TTC549 (cell line): ENCODE measurements at regions not wholly inside any gene's neighbourhood (a gene's known extent, or its start where the extent isn't known, plus 50 kb on each side); places are given as distances from the start of the nearest gene placed in this dataset.
"Not testable (repeated sequence)": the region's sequence is repeated elsewhere in the genome, so short reads cannot be mapped to it uniquely, and the experiment has no call there.

Experiments used
- FAIRE-seq: peaks from 2 replicates; lab custom pipeline; 2012; peaks lifted over from hg19 to GRCh38; lab: Jason Lieb, UNC

DNA sequence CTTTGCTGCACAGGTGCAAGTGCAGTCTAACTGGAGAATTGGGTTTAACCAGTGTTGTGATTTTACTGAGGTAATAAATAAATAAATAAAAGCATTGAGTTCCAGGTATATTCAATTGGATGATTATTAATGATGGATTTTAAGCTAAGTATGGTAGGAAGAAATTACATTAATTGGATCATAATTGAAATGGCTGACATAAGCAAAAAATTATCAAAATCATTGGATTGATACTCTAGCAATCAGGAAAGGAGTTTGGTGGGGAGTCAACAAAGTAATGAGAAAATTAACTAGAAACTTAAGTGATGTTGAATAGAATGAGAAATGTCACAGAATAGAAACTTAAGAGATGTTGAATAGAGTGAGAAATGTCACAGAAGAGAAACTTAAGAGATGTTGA, 981.9 kb downstream of the SI start:
- FAIRE-seq, result no peak

- FAIRE-seq, result no peak
Observed at GRCh38 chr3:164095949-164096348, 982.3 kb downstream of the SI start.

DNA sequence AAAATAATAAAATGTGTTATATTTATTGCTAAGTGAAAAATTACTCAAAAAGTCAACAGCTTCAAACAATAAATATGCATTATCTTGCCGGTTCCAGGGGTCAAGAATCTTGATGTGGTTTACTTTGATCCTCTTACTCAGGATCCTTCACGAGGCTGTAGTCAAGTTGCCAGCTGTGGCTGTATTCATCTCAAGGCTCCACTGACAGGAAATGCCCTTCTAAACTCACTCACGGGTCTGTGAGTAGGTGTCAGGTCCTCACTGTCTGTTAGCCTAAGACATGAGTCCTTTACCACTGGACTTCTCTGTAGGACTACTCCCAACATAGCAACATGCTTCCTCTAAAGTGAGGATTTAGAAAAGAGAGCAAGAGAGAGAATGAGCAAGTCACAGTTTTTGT, 983.0 kb downstream of the SI start:
- no peak for FAIRE-seq

DNA sequence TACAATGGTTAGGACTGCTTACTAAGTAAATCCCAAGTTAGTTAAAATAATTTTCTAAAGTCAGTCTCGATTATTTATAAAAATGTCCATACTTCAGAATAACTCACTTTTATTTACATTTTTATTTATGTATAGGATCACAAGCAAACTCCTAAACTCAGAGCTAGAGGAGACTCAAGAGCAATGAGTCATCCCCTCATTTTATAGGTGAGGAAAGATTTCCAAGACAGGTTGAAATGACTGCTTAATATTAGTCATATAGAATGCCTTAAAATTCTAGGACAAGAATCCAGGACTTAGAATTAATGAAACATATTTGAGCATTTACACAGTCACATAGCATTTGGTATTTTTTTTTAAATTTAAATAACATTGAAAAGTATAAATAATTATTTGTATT, 983.8 kb downstream of the SI start:
- no peak for FAIRE-seq

DNA sequence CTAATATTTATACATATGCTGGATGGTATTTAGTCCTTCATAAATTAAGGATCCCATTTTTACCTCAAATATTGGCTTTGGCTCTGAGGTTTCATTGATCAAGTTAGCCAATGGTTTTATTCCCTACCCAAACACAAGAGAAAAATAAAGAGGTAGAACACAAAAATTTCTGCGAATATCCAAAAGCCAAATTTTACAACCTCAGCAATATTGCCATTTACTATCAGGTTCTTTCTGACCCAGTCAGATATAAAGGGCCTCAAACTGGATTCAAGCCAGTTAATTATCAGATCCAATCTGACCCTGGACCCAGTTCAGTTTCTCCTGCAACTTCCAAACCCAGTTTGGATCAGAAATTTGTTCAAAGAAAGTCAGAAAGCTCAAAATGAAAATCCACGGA, 998.1 kb downstream of the SI start:
- FAIRE-seq, result no peak

- no peak for FAIRE-seq
Observed at GRCh38 chr3:164064298-164064697, 1014.0 kb downstream of the SI start.

DNA sequence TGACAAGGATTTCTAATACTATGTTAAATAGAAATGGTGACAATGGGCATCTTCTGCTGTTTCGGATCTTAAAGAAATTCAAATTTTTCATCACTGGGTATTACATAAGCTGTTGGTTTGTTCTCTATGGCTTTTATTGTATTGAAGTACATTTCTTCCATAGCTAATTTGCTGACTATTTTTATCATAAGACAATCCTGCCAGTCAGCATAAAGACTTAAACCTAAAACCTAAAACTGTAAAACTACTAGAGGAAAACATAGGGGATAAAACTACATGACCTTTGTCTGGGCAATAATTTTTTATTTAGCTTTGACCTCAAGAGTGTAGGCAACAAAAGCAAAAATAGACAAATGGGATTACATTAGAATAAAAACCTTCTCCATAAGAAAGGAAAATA, 1017.4 kb downstream of the SI start:
- no peak for FAIRE-seq

DNA sequence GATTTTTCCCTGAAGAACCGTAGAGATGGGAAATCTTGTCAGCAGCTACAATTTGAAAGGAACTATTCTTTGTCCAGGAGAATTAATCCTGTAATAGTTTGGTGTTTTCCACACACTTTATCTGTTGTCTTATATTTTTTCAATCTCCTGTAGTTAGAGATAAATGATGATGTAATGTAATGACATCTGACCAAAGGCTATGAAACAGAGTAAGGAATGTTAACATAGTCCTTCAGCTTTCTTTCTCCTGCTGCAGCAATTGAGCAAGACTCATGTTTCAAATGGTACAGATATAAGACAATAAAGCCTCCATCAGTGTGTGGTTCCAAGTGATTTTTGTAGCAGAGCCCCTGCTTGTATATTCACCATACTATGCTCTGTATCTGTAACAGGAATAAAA, 1028.4 kb downstream of the SI start:
- no peak for FAIRE-seq

- FAIRE-seq, result no peak
Observed at GRCh38 chr3:164048451-164048850, 1029.8 kb downstream of the SI start.

- FAIRE-seq, result no peak
Observed at GRCh38 chr3:164040991-164041390, 1037.3 kb downstream of the SI start.

- no peak for FAIRE-seq
Observed at GRCh38 chr3:164030194-164030593, 1048.1 kb downstream of the SI start.

DNA sequence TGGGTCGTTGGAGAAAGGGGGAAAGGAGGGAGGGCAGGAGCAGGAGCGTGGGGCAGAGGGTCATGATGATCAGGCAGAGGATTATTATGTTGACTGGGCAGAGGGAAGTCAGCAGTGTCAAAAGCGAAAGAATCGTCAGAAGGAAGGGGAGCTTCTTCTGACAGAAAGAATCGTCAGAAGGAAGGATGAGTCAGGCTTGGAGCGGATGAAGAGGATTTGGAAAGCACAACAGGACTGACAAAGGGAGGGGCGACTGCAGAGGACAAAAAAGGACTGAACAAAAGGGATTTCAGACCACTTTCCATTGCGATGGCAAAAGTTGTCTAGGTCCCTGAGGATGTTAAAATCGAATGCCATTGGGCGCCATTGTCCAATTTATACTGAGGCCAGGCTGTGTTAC, 1053.5 kb downstream of the SI start:
- FAIRE-seq, result no peak

GRCh38 chr3:164023480-164023879, 1054.8 kb downstream of the SI start:
- FAIRE-seq, result no peak

- no peak for FAIRE-seq
Observed at GRCh38 chr3:164018500-164018899, 1059.8 kb downstream of the SI start.

GRCh38 chr3:164007765-164008164, 1070.5 kb downstream of the SI start:
- FAIRE-seq, result no peak

DNA sequence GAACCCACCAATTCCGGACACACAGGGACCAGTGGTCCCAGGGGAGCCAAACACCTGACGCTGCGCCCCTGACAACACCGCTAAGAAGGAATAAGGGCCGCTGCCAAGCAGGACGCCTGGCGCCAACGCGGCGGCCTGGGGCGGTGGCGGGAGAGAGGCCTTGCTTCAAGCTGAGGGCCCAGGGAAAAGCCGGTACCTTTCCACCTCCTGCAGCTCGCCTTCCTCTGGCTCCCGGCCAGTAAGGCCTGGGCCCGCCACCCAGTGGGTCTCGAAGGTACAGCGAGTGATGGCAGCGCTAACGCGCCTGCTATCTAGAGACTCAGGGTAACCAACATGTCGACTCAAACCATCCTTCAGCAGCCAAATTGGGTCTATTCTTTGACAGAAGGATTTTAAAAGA, 1074.1 kb downstream of the SI start:
- no peak for FAIRE-seq

- FAIRE-seq, result not testable (repeated sequence)
Observed at GRCh38 chr3:164003016-164003415, 1075.3 kb downstream of the SI start.

GRCh38 chr3:163983940-163984339, 1094.4 kb downstream of the SI start:
- FAIRE-seq, result no peak

DNA sequence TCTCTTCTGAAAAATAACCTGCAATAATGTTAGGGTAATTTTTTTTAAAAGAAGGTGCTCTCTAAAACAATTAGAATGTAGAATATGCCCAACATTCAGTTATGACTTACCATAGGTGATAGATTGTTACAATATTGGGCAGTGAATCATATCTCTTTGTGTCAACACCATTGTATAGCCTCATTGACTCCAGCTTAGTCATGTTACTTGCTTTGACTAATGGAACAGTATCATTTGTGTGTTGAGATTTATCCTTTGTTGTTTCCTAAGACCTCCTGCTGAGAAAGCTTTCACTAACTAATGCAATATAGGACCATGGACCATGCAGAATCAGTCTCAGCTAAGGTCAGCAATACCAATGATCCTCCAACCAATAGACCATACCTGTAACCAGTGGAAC, 1106.4 kb downstream of the SI start:
- no peak for FAIRE-seq

GRCh38 chr3:163957072-163957471, 1121.2 kb downstream of the SI start:
- FAIRE-seq, result no peak

DNA sequence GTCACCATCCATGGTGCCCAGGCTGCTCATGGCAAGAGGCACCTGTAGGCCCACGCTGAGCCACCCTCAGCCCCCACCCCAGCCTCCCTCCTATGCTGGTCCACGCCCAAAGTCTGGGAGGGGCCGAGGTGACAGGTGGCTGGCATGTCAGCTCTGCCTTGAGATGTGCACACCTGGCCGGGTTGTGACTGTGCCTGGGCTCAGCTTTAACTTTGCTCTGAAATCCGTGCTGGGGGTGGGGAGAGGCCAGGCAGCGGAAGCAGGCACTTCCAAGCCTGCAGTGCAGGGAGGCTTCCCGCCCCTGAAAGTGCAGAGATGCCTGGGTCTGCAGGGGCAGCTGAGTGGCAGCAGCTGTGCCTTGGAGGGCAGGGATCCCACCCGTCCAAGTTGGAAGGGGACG, 1124.8 kb downstream of the SI start:
- no peak for FAIRE-seq

DNA sequence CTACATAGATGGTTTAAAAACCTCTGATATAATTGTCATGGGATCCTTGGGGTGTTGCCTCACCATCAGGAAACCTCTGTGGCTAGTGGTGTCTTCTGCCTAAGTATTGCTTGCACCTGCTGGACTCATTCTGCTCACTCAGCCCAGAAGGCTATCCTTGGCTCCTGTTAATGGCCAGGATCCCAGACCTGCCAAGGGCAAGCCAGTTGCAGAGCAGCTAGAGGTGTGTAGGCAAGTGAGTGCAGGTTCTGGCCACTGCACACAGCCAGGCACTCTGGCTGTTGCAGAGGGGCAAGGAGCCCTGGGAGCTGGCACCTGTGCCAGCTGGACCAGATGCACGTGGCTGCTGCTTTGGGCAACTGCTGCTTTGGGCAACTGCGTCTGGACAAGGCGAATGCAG, 1125.8 kb downstream of the SI start:
- FAIRE-seq, result no peak

DNA sequence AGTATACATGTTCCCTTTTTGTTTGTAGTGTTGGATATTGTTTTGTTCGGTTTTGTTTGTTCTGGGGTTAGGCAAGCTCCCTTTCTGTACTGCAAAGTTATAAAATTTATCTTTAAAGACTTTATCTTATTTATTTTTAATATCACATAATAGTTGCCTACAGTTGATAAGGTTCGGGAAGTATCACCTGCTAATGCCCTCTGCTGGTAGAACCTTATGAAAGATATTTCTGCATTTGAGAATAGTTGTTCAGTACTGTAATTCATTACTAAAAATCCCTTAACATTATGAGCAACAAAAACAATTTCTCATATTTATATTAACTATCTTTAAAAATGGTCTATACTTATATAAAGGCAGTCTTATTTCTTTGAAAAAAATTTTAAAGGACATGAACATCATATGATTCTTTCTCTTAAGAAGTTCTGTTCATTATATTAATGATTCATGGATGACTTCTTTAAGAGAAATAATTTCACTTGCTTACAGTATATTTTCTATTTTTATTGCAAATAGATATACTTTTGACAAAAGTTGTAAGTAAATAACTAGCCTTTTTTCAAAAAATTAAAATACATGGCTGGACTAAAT, 1126.8 kb downstream of the SI start:
- FAIRE-seq, result no peak

GRCh38 chr3:163946785-163947184, 1131.5 kb downstream of the SI start:
- FAIRE-seq, result no peak

DNA sequence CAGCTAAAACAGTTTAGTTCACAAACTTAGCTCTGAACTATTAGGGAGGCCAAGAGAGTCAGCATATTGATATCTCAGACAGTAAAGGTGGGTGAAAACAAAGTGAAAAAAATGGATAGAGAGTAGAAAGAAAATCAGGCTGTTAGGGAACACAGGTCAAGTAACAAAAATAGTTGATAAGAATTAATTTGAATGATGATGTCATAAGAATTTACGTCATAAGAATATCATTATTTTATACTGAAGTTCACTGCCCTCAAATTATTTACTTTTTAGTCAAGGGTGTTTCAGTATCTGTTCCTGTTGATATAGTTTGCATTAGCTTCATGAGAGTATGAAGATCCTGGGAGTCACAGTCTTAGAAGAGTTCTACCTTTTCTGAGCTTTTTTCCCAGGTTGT, 1134.6 kb downstream of the SI start:
- no peak for FAIRE-seq
